ENCODE measurements at regions not wholly inside any gene's neighbourhood (a gene's known extent, or its start where the extent isn't known, plus 50 kb on each side); places are given as distances from the start of the nearest gene placed in this dataset.

- DNase-seq, result no peak
These were observed 508.6 kb downstream of the PTPRU start for GRCh38 chr1:29744684-29745490.

- DNase-seq, result no peak
These were observed 507.6 kb downstream of the PTPRU start for GRCh38 chr1:29743931-29744330.

GRCh38 chr1:29743264-29743663 is 506.9 kb downstream of the PTPRU start:
- no peak for DNase-seq

- no peak for DNase-seq
These were observed 502.9 kb downstream of the PTPRU start for GRCh38 chr1:29739176-29739575.

- no peak for DNase-seq
These were observed 500.4 kb downstream of the PTPRU start for GRCh38 chr1:29736582-29737188.

- DNase-seq, result no peak
These were observed 496.1 kb downstream of the PTPRU start for GRCh38 chr1:29732453-29732852.

- no peak for DNase-seq
These were observed 494.3 kb downstream of the PTPRU start for GRCh38 chr1:29730623-29731022.

- DNase-seq, result no peak
These were observed 493.0 kb downstream of the PTPRU start for GRCh38 chr1:29729281-29729680.

GRCh38 chr1:29728703-29729102 is 492.4 kb downstream of the PTPRU start:
- no peak for DNase-seq

GRCh38 chr1:29725262-29725661 is 488.9 kb downstream of the PTPRU start:
- no peak for DNase-seq

- no peak for DNase-seq
These were observed 486.3 kb downstream of the PTPRU start for GRCh38 chr1:29722598-29722997.

- DNase-seq, result peak in 1 of 2 experiments; percentile 28
These were observed 482.9 kb downstream of the PTPRU start for GRCh38 chr1:29719253-29719652.

- DNase-seq, result no peak
These were observed 482.5 kb downstream of the PTPRU start for GRCh38 chr1:29718791-29719190.

- no peak for DNase-seq
These were observed 480.0 kb downstream of the PTPRU start for GRCh38 chr1:29716306-29716705.

- no peak for DNase-seq
These were observed 477.5 kb downstream of the PTPRU start for GRCh38 chr1:29713857-29714256.

- DNase-seq, result no peak
These were observed 476.5 kb downstream of the PTPRU start for GRCh38 chr1:29712801-29713200.

GRCh38 chr1:29712284-29712651 is 475.9 kb downstream of the PTPRU start:
- no peak for DNase-seq

GRCh38 chr1:29711582-29712283 is 475.4 kb downstream of the PTPRU start:
- peak; percentile 66 to 68 for DNase-seq

- DNase-seq, result peak; percentile 27 to 32
These were observed 473.5 kb downstream of the PTPRU start for GRCh38 chr1:29709704-29710280.

GRCh38 chr1:29708796-29709703 is 472.7 kb downstream of the PTPRU start:
- peak in 1 of 2 experiments; percentile 26 for DNase-seq

- no peak for DNase-seq
These were observed 472.1 kb downstream of the PTPRU start for GRCh38 chr1:29708381-29708780.

GRCh38 chr1:29707796-29708195 is 471.5 kb downstream of the PTPRU start:
- no peak for DNase-seq

All from activated T-cell treated with anti-CD3 and anti-CD28 coated beads, Interleukin-2, amount 50 U/mL, for 48 hours (primary cell).